MM.1S (cell line): ENCODE measurements at regions not wholly inside any gene's neighbourhood (a gene's known extent, or its start where the extent isn't known, plus 50 kb on each side); places are given as distances from the start of the nearest gene placed in this dataset.

ENCODE experiments used
- DNase-seq: peaks from one replicate; pipeline ENCODE4 v3.0.0-alpha.2; 2015
- H2AFZ ChIP-seq: fragments of 300-600 bp; sonication (generic); 2 replicates; pipeline ENCODE4 v1.6.0; 2016; ENCODE audit warnings: antibody characterized with exemption, low read length
- H3F3A ChIP-seq: fragments of 300-600 bp; sonication (generic); 2 replicates; pipeline ENCODE4 v1.6.1; 2016; ENCODE audit warnings: mild to moderate bottlenecking, antibody characterized with exemption, low read length, moderate library complexity, mixed read lengths; ENCODE audit not compliant: insufficient read depth
- H3K27ac ChIP-seq: fragments of 300-600 bp; sonication (generic); 2 replicates; pipeline ENCODE4 v1.5.1; 2016; ENCODE audit warnings: mild to moderate bottlenecking, low read length
- H3K27me3 ChIP-seq: fragments of 300-600 bp; sonication (generic); replicated peaks from 2 replicates; pipeline ENCODE4 v1.6.0; 2016; ENCODE audit warnings: low read length; ENCODE audit not compliant: insufficient read depth
- H3K36me3 ChIP-seq: fragments of 300-600 bp; sonication (generic); replicated peaks from 2 replicates; pipeline ENCODE4 v1.6.1; 2016; ENCODE audit warnings: mild to moderate bottlenecking, low read length, mixed read lengths; ENCODE audit not compliant: insufficient read depth
- H3K4me1 ChIP-seq: fragments of 300-600 bp; sonication (generic); 2 replicates; pipeline ENCODE4 v1.6.1; 2016; ENCODE audit warnings: low read length, mixed read lengths
- H3K4me2 ChIP-seq: fragments of 300-600 bp; sonication (generic); 2 replicates; pipeline ENCODE4 v1.6.0; 2016; ENCODE audit warnings: low read depth, low read length
- H3K4me3 ChIP-seq: fragments of 300-600 bp; sonication (generic); 2 replicates; pipeline ENCODE4 v1.5.1; 2016; ENCODE audit warnings: low read length, mixed read lengths
- H3K79me2 ChIP-seq: fragments of 300-600 bp; sonication (generic); 2 replicates; pipeline ENCODE4 v1.6.1; 2016; ENCODE audit warnings: mixed run types, low read length, mixed read lengths
- H3K9ac ChIP-seq: fragments of 300-600 bp; sonication (generic); 2 replicates; pipeline ENCODE4 v1.6.1; 2016; ENCODE audit warnings: low read length, mixed read lengths
- H3K9me2 ChIP-seq: fragments of 300-600 bp; sonication (generic); replicated peaks from 2 replicates; pipeline ENCODE4 v1.6.1; 2016; ENCODE audit warnings: mild to moderate bottlenecking, low read length, mixed read lengths; ENCODE audit not compliant: insufficient read depth
- H3K9me3 ChIP-seq: fragments of 300-600 bp; sonication (generic); replicated peaks from 2 replicates; pipeline ENCODE4 v1.6.1; 2016; ENCODE audit warnings: mild to moderate bottlenecking, low read length, mixed read lengths; ENCODE audit not compliant: insufficient read depth
- H4K20me1 ChIP-seq: fragments of 300-600 bp; sonication (generic); 2 replicates; pipeline ENCODE4 v1.6.1; 2016; ENCODE audit warnings: mild to moderate bottlenecking, low read length, moderate library complexity, mixed read lengths; ENCODE audit not compliant: insufficient read depth
- CTCF ChIP-seq: fragments of 300-600 bp; sonication (generic); IDR thresholded peaks from 2 replicates; pipeline ENCODE4 v1.5.1; 2016; ENCODE audit warnings: antibody characterized with exemption, low read length, mixed read lengths
- EZH2 ChIP-seq: fragments of 300-600 bp; sonication (generic); optimal IDR thresholded peaks from 2 replicates; pipeline ENCODE3; 2017; ENCODE audit warnings: low read depth, mild to moderate bottlenecking, antibody characterized with exemption, low read length, mixed read lengths
- EZH2phosphoT487 ChIP-seq: fragments of 300-600 bp; sonication (generic); IDR thresholded peaks from 2 replicates; pipeline ENCODE4 v1.6.1; 2018; ENCODE audit warnings: antibody characterized with exemption, low read length

GRCh38 chr13:103325672-103326071, 259.5 kb upstream of the SLC10A2 start:
- H3K9me3 ChIP-seq, result no peaks in the 10 kb centered on the region
- H3F3A ChIP-seq, result no peaks in the 10 kb centered on the region
- no peaks in the 10 kb centered on the region for H3K27me3 ChIP-seq
- no peak overlapping the region for H3K4me3 ChIP-seq
- no peak overlapping the region for H3K4me2 ChIP-seq
- no peak overlapping the region for H3K27ac ChIP-seq
- no peaks in the 10 kb centered on the region for H4K20me1 ChIP-seq
- no peaks in the 10 kb centered on the region for H3K36me3 ChIP-seq
- H3K79me2 ChIP-seq, result no peaks in the 10 kb centered on the region
- H3K9ac ChIP-seq, result no peak overlapping the region
- TF ChIP-seq EZH2 (no peak), CTCF (no peak), EZH2phosphoT487 (no peak)
- no peak for DNase-seq
- H3K9me2 ChIP-seq, result no peaks in the 10 kb centered on the region
- no peaks in the 10 kb centered on the region for H3K4me1 ChIP-seq
- H2AFZ ChIP-seq, result no peak overlapping the region

- H3K4me3 ChIP-seq, result no peak overlapping the region
- TF ChIP-seq CTCF, result no peak
- TF ChIP-seq EZH2, result no peak
- TF ChIP-seq EZH2phosphoT487, result no peak
- no peak overlapping the region for H3K9ac ChIP-seq
- H3F3A ChIP-seq, result no peaks in the 10 kb centered on the region
- H3K9me2 ChIP-seq, result no peaks in the 10 kb centered on the region
- H3K36me3 ChIP-seq, result no peaks in the 10 kb centered on the region
- no peaks in the 10 kb centered on the region for H3K79me2 ChIP-seq
- no peak overlapping the region for H3K27ac ChIP-seq
- no peak overlapping the region for H3K4me2 ChIP-seq
- H2AFZ ChIP-seq, result no peak overlapping the region
- H3K27me3 ChIP-seq, result no peaks in the 10 kb centered on the region
- no peak for DNase-seq
- H3K9me3 ChIP-seq, result no peaks in the 10 kb centered on the region
- no peaks in the 10 kb centered on the region for H3K4me1 ChIP-seq
- H4K20me1 ChIP-seq, result no peaks in the 10 kb centered on the region
These were observed 258.4 kb upstream of the SLC10A2 start for GRCh38 chr13:103324641-103325040.

GRCh38 chr13:103315711-103316110, 249.5 kb upstream of the SLC10A2 start:
- no peaks in the 10 kb centered on the region for H4K20me1 ChIP-seq
- no peaks in the 10 kb centered on the region for H3K9me3 ChIP-seq
- no peak overlapping the region for H3K4me2 ChIP-seq
- H3K27ac ChIP-seq, result no peak overlapping the region
- H3K79me2 ChIP-seq, result no peaks in the 10 kb centered on the region
- no peaks in the 10 kb centered on the region for H3K4me1 ChIP-seq
- no peaks in the 10 kb centered on the region for H3K36me3 ChIP-seq
- H3K4me3 ChIP-seq, result no peak overlapping the region
- H3K27me3 ChIP-seq, result no peaks in the 10 kb centered on the region
- DNase-seq, result no peak
- no peak overlapping the region for H2AFZ ChIP-seq
- no peak for TF ChIP-seq CTCF
- no peak for TF ChIP-seq EZH2phosphoT487
- TF ChIP-seq EZH2, result no peak
- no peaks in the 10 kb centered on the region for H3K9me2 ChIP-seq
- no peaks in the 10 kb centered on the region for H3F3A ChIP-seq
- H3K9ac ChIP-seq, result no peak overlapping the region
